Iris pigment epithelial cell (primary cell): ENCODE measurements at regions not wholly inside any gene's neighbourhood (a gene's known extent, or its start where the extent isn't known, plus 50 kb on each side); places are given as distances from the start of the nearest gene placed in this dataset.

Experiments used
- DNase-seq: peaks from one replicate; pipeline ENCODE4 v3.0.0-alpha.2; 2011; ENCODE audit warnings: low read depth

GRCh38 chr21:16072737-16073136 is 343.0 kb downstream of the USP25 start:
- DNase-seq = peak; percentile 79

- DNase-seq = no peak
Measured at GRCh38 chr21:16073586-16073985, 343.8 kb downstream of the USP25 start.

- no peak for DNase-seq
Measured at GRCh38 chr21:16074950-16075489, 345.2 kb downstream of the USP25 start.

- no peak for DNase-seq
Measured at GRCh38 chr21:16075649-16076282, 346.0 kb downstream of the USP25 start.

GRCh38 chr21:16076465-16076864 is 346.7 kb downstream of the USP25 start:
- DNase-seq = no peak

GRCh38 chr21:16078382-16078781 is 348.6 kb downstream of the USP25 start:
- DNase-seq = no peak

- peak; percentile 85 for DNase-seq
Measured at GRCh38 chr21:16079830-16080229, 350.0 kb downstream of the USP25 start.

- DNase-seq = no peak
Measured at GRCh38 chr21:16081304-16081703, 351.5 kb downstream of the USP25 start.

- DNase-seq = peak; percentile 35
Measured at GRCh38 chr21:16082038-16082816, 352.4 kb downstream of the USP25 start.

GRCh38 chr21:16084776-16085364 is 355.1 kb downstream of the USP25 start:
- no peak for DNase-seq

- no peak for DNase-seq
Measured at GRCh38 chr21:16085421-16085820, 355.6 kb downstream of the USP25 start.

GRCh38 chr21:16086121-16086520 is 356.3 kb downstream of the USP25 start:
- peak; percentile 40 for DNase-seq

- DNase-seq = no peak
Measured at GRCh38 chr21:16086936-16087335, 357.2 kb downstream of the USP25 start.

GRCh38 chr21:16087523-16087922 is 357.7 kb downstream of the USP25 start:
- no peak for DNase-seq

- DNase-seq = no peak
Measured at GRCh38 chr21:16088056-16088455, 358.3 kb downstream of the USP25 start.

- DNase-seq = no peak
Measured at GRCh38 chr21:16095005-16095404, 365.2 kb downstream of the USP25 start.

- DNase-seq = no peak
Measured at GRCh38 chr21:16096988-16097387, 367.2 kb downstream of the USP25 start.

GRCh38 chr21:16102113-16102512 is 372.3 kb downstream of the USP25 start:
- DNase-seq = no peak

- DNase-seq = no peak
Measured at GRCh38 chr21:16108561-16109075, 378.8 kb downstream of the USP25 start.

- peak; percentile 76 for DNase-seq
Measured at GRCh38 chr21:16113052-16113715, 383.4 kb downstream of the USP25 start.

- DNase-seq = no peak
Measured at GRCh38 chr21:16115461-16115860, 385.7 kb downstream of the USP25 start.

GRCh38 chr21:16116069-16116468 is 386.3 kb downstream of the USP25 start:
- peak; percentile 54 for DNase-seq
